Left colon (tissue), 2 donors: ENCODE measurements at regions not wholly inside any gene's neighbourhood (a gene's known extent, or its start where the extent isn't known, plus 50 kb on each side); places are given as distances from the start of the nearest gene placed in this dataset.
A peak's percentile ranks its signal among the peaks of the same experiment; 100 is the strongest.
"Not testable (repeated sequence)": the region's sequence is repeated elsewhere in the genome, so short reads cannot be mapped to it uniquely, and the experiment has no call there.

Experiments
- ATAC-seq: fragments of 200-7000 bp; cut with Tn5 transposase; one replicate; pipeline ENCODE4 v1.9.1; 2020; ENCODE audit warnings: mild to moderate bottlenecking, moderate library complexity
- DNase-seq, 2 donors: peaks; one replicate each; pipeline ENCODE4 v3.0.0-alpha.2; 2020
- intact Hi-C, 2 donors: fragments of 100-400 bp; cut with DNase I in 1 of 2; cut with micrococcal nuclease in 1 of 2; formaldehyde crosslinking; loops; one replicate each; pipeline versions ENCODE4 v1.11.2 to v1.14.0; 2022; cut with DNase I, micrococcal nuclease
- donor health status: DM: no; HTN: no; CAD: no.
- donor health status: DM: yes; HTN: yes; CAD: no.

GRCh38 chr2:222024932-222025880, 273.6 kb downstream of the PAX3 start:
- no peak for DNase-seq
- intact Hi-C loops = no loop called here
- peak; percentile 59 for ATAC-seq

GRCh38 chr2:222017252-222017850, 281.4 kb downstream of the PAX3 start:
- intact Hi-C loops = no loop called here
- ATAC-seq = no peak
- DNase-seq = no peak

GRCh38 chr2:222013889-222014288, 284.9 kb downstream of the PAX3 start:
- DNase-seq (no peak), ATAC-seq (peak; percentile 98)
- intact Hi-C loops = no loop called here

GRCh38 chr2:222000326-222000725, 298.5 kb downstream of the PAX3 start:
- intact Hi-C loops = no loop called here
- no peak for DNase-seq
- ATAC-seq = no peak

GRCh38 chr2:221999717-222000116, 299.1 kb downstream of the PAX3 start:
- DNase-seq (no peak), ATAC-seq (peak; percentile 67)
- intact Hi-C loops = no loop called here

- intact Hi-C loops = no loop called here
- DNase-seq (no peak), ATAC-seq (no peak)
Measured at GRCh38 chr2:221999166-221999565, 299.6 kb downstream of the PAX3 start.

GRCh38 chr2:221997683-221998082, 301.1 kb downstream of the PAX3 start:
- intact Hi-C loops = no loop called here
- ATAC-seq = no peak
- DNase-seq = no peak

- intact Hi-C loops = no loop called here
- no peak for DNase-seq
Measured at GRCh38 chr2:221997100-221997499, 301.7 kb downstream of the PAX3 start.

GRCh38 chr2:221994926-221995325, 303.9 kb downstream of the PAX3 start:
- no peak for ATAC-seq
- DNase-seq = no peak
- intact Hi-C loops = no loop called here

More at GRCh38 chr2:221997100-221997499, 301.7 kb downstream of the PAX3 start:
- ATAC-seq = no peak

GRCh38 chr2:221984376-221984775, 314.4 kb downstream of the PAX3 start:
- ATAC-seq, intact Hi-C loops, DNase-seq: not testable (repeated sequence)

- ATAC-seq = no peak
- DNase-seq = no peak
- intact Hi-C loops = no loop called here
Measured at GRCh38 chr2:221981912-221982470, 316.8 kb downstream of the PAX3 start.

GRCh38 chr2:221975151-221975550, 323.6 kb downstream of the PAX3 start:
- ATAC-seq (no peak), DNase-seq (no peak)
- intact Hi-C loops = no loop called here

- intact Hi-C loops = no loop called here
- DNase-seq = no peak
- ATAC-seq = no peak
Measured at GRCh38 chr2:221973902-221974301, 324.9 kb downstream of the PAX3 start.

- DNase-seq = no peak
- no peak for ATAC-seq
- intact Hi-C loops = no loop called here
Measured at GRCh38 chr2:221973502-221973901, 325.3 kb downstream of the PAX3 start.

GRCh38 chr2:221972813-221973478, 325.9 kb downstream of the PAX3 start:
- ATAC-seq = no peak
- DNase-seq = no peak

GRCh38 chr2:221970389-221970788, 328.4 kb downstream of the PAX3 start:
- no peak for ATAC-seq
- no peak for DNase-seq
- intact Hi-C loops = no loop called here

More at GRCh38 chr2:221972813-221973478, 325.9 kb downstream of the PAX3 start:
- intact Hi-C loops = no loop called here

GRCh38 chr2:221969830-221970144, 329.0 kb downstream of the PAX3 start:
- DNase-seq = no peak
- ATAC-seq = no peak
- intact Hi-C loops = loop anchor here in 1 of 2 donors (5.0 to 10.0 kb wide), 2 partner anchors 395 to 1282 kb away; partner anchors contain the start of gene EPHA4

GRCh38 chr2:221969087-221969829, 329.5 kb downstream of the PAX3 start:
- DNase-seq (peak in 1 of 2 donors; percentile 4), ATAC-seq (peak; percentile 54)
- intact Hi-C loops = loop anchor here in 1 of 2 donors (5.0 to 10.0 kb wide), 2 partner anchors 394 to 1282 kb away; partner anchors contain the start of gene EPHA4

- intact Hi-C loops = loop anchor here in 1 of 2 donors (10.0 kb wide), 1 partner anchor 387 kb away; the partner anchor contains the start of gene EPHA4
- no peak for ATAC-seq
- DNase-seq = no peak
Measured at GRCh38 chr2:221962186-221962585, 336.6 kb downstream of the PAX3 start.
